ENCODE measurements at regions not wholly inside any gene's neighbourhood (a gene's known extent, or its start where the extent isn't known, plus 50 kb on each side); places are given as distances from the start of the nearest gene placed in this dataset.

- Histone ChIP-seq H3K4me1 (ENCODE audit: insufficient read depth, low read length) (no peaks in the 10 kb centered on the region), H3K18ac (ENCODE audit: insufficient read length, low read depth, low read length) (no peak overlapping the region), H2AFZ (ENCODE audit: low read length) (no peak overlapping the region), H2BK20ac (ENCODE audit: low read depth, low read length, poor library complexity, severe bottlenecking) (no peak overlapping the region), H3K4ac (ENCODE audit: low read depth, low read length) (no peak overlapping the region), H4K20me1 (ENCODE audit: control insufficient read depth, insufficient read depth, insufficient read length) (no peaks in the 10 kb centered on the region), H2AK5ac (ENCODE audit: insufficient read length, low read length) (no peak overlapping the region), H2BK15ac (ENCODE audit: low read depth, low read length) (no peak overlapping the region), H2BK120ac (ENCODE audit: low read depth, low read length, poor library complexity, severe bottlenecking) (no peak overlapping the region), H4K5ac (ENCODE audit: insufficient read length, low read depth, low read length) (no peak overlapping the region), H3K79me2 (ENCODE audit: insufficient read depth, low read length) (no peaks in the 10 kb centered on the region), H3K27me3 (ENCODE audit: insufficient read depth, low read length) (no peaks in the 10 kb centered on the region), H3K9me3 (ENCODE audit: control insufficient read depth, low read depth, low read length) (no peaks in the 10 kb centered on the region), H3K23me2 (ENCODE audit: insufficient read length, low read depth, low read length, poor library complexity, severe bottlenecking) (no peaks in the 10 kb centered on the region), H3K56ac (ENCODE audit: insufficient read length, low read depth, low read length) (no peak overlapping the region), H3T11ph (ENCODE audit: low read length) (no peak overlapping the region), H3K23ac (ENCODE audit: insufficient read length, low read depth, low read length) (no peak overlapping the region), H3K9ac (ENCODE audit: extremely low read depth, insufficient read length, low read length) (no peak overlapping the region), H3K14ac (ENCODE audit: insufficient read depth, low read length) (no peak overlapping the region), H4K91ac (ENCODE audit: insufficient read length, low read depth, low read length) (no peak overlapping the region), H2BK12ac (ENCODE audit: insufficient read length, low read depth, low read length) (no peak overlapping the region), H2BK5ac (ENCODE audit: insufficient read length, low read length) (no peak overlapping the region), H3K4me2 (ENCODE audit: insufficient read depth, insufficient read length, low read length) (no peak overlapping the region), H3K27ac (ENCODE audit: insufficient read length, low read depth, low read length) (no peak overlapping the region), H4K8ac (replicated peaks; ENCODE audit: insufficient read length, low read depth, low read length) (no peak overlapping the region), H3K79me1 (ENCODE audit: insufficient read depth, low read depth, low read length, poor library complexity, severe bottlenecking) (no peaks in the 10 kb centered on the region)
- Mint-ChIP-seq H3K4me1 (peaks cover 0 to 11% of the 10 kb centered on the region in 2 experiments; a peak in 2 of 4 replicates), H3K36me3 (ENCODE audit: insufficient read depth in 1 of 3, low read depth in 3 of 3) (no peaks in the 10 kb centered on the region; a peak in 1 of 7 replicates), H3K4me3 (no peak overlapping the region), H3K27me3 (ENCODE audit: low read depth) (no peaks in the 10 kb centered on the region; the same call in 1 of the 2 replicates), H3K27ac (no peak overlapping the region), H3K9me3 (no peaks in the 10 kb centered on the region)
- WGBS (ENCODE audit: extremely low coverage, insufficient read length, low lambda C conversion rate), result no CpG with 5 or more reads among the region's 2 CpGs
- no peak for TF ChIP-seq CTCF (conservative IDR thresholded peaks at IDR 0.05)
- no peak for DNase-seq
Observed at GRCh38 chr6:125637207-125637606, 112.2 kb upstream of the HEY2 start.
